GM21576 (cell line): ENCODE measurements at regions not wholly inside any gene's neighbourhood (a gene's known extent, or its start where the extent isn't known, plus 50 kb on each side); places are given as distances from the start of the nearest gene placed in this dataset.
"Not testable (repeated sequence)": the region's sequence is repeated elsewhere in the genome, so short reads cannot be mapped to it uniquely, and the experiment has no call there.

Experiments
- ATAC-seq: cut with Tn5 transposase; IDR thresholded peaks from one replicate; pipeline ENCODE4 v1.9.1; 2021; ENCODE audit warnings: mild to moderate bottlenecking, moderate library complexity; ENCODE audit not compliant: unreplicated experiment

DNA sequence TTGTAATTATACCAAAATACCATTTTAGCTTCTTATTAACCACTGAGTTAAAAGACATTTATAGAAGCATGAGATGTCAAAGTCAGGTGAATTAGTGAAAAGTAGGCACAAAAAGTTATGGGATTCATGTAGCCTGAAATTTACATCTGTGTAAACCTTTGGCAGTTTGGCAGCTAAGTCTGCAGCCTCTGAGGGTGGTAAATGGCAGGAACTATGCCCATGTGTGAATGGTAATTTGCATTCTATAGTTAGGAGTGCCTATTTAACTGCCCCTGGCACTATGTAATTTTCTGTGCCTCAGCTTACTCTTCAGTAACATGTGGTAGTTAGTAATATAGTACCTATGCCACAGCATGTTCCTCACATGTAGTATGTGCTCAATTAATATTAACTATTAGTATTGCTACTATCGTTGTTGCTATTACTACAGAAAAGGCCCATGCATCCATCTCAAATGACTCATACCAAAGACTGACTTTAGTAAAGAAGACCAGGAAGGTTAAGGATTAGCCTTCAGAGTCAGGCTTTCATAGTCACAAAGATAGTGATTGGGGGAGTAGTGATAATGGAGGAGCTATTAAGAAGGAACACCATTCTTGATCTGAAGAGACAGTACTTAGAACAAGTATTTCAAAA lies 258.7 kb upstream of the BTG1 start:
- ATAC-seq = no peak

DNA sequence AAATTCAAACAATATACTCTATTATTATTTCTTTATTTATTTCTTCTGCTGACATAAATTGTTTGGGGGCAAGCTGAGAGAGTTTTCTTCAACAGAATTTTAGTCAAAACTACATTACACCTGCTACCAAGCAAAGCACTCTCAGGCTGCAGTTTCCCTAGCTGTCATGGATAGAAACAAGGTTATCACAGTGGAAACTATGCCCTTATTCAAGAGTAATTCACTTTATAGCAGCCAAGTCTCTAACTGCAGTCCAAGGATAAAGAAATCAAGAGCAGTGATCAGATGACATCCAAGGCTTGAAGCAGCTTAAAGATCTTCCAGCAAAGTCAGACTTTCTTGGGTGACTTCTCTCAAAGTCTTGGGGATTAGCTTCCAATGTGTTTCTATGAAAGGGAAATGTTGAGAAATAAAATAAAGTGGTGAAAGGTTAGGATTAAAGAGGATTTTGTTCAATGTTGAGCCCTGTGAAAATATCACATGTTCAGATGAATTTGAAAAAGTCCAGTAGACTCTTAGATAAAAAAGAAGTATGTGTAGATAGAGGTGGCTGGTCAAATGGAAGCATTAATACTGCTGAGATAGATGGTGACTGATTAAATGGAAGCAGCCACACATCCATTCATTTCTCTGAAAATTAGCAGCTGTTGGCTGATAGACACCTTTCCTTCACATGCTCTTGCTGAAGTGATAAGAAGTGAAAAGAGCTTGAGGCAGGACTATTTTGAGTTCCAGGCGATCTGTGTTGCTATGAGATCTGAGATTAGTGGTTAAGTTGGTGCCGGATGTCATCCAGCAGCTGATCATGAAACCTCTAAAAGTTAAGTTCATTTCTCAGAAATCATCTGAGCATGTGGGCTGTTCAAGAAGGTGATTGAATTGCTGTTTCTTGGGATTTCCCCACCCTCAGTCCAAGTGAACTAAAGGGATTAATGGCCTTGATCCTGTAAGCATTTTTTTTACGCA lies 257.8 kb upstream of the BTG1 start:
- peak; percentile 88 for ATAC-seq

DNA sequence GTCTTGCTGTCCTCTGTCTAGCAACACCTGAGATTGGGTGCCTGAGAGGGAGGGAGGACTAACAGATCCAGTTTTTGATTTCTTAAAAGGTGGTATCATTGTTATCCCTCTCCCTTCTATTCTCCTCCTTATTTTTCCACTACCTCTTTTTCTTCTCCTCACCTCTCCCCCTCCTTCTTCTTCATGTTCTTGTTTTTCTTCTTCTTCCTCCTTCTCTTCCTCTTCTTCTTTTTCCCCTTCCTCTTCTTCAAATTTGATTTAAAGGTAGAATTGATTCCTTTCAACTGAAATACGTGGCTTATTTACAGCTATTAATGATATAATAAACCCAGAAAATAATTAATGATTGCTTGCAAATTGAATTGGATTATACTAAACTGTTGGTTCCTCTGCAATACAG lies 256.8 kb upstream of the BTG1 start:
- ATAC-seq = no peak

DNA sequence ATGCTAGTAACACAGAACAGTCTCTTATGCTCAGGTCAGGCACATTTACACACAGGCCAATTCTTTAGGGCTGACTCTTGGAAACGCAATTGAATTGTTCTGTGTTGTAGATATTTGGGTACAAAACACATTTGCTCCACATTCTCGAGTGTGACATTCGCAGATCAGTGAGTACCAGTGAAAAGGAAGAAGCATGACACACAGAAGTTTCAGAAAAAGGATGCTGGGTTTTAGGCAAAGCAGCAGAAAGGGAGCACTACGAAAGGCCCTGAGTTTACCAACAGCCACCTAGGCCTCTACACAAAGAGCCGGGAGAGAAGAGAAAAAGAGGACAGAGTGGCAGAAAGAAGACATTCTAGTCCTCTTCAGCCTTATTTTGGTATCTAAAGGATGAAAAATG lies 254.4 kb upstream of the BTG1 start:
- no peak for ATAC-seq

DNA sequence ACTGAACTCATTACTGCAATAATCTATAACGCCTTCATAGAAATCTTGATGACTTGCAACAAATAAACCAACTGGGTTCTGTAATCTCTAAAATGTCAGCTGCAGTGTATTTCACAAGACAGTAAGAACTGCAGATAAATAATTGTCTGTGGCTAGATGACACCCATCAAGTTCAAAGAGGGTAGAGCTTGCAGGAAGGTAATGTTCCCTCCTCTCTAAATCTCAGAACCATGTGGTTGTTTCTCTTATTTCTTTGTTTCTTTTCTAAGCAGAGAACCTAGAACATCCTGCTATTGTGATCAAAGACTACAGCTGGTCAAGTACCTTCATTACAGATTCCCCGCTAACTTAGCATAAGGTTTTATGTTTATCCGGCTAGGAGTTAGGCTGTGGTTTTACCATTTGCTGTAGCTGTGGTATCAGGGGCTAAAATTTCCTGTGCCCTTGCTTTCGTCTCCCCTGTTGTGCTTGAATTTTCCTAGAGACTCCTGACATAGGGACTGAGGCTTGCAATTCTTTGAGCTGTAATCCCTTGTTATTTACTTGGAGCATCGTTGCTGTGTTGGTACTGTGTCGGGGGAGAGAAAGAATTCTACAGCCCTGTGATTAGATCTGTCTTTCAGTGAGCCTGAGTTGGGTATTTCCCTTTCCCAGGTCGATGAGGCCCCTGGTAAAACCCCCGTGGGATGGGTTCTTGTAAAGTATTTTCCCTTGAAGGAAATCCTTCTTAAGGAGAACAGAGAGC lies 253.1 kb upstream of the BTG1 start:
- no peak for ATAC-seq

DNA sequence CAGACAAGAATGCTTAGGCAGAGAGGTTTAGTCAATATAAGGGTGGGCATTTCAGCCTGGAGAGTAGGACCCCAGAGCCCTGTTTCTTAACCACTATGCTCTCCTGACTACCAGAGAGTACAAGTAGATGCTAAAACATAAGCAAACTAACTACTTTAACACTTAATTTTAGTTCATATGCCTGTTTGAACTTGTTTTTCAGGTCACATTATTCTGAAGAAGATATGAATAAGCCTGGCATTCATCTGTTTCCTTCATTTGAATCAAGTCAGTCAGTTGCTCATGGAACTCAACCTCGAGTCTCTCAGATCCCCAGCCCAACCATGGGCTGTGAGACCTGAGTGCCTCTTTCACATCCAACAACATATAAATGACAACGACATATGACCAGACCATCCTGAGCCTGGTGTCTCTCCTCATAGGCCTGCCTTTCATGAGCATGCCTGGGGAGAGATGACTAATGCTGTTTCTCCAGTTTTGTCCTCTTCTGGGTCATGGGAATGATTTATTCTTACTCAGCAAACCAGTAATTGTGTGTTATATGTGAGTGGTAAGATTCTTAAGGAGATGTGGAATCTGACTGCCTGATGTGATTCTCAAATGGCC lies 251.1 kb upstream of the BTG1 start:
- no peak for ATAC-seq

DNA sequence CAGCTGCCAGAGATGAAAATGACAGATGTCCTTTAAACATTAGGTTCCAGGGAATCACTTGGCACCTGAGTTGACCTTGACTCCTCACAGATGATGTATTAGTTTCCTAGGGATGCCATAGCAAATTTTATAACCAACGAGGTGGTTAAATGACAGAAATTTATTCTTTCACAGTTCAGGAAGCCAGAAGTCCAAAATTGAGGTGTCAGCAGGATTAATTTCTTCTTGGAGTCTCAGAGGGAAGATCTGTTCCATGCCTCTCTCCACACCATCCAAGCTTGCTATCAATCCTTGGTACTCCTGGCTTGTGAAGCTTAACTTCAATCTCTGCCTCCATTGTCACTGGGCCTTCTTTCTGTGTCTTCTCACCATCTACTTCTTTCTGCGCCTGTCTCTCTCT lies 249.7 kb upstream of the BTG1 start:
- ATAC-seq = no peak

DNA sequence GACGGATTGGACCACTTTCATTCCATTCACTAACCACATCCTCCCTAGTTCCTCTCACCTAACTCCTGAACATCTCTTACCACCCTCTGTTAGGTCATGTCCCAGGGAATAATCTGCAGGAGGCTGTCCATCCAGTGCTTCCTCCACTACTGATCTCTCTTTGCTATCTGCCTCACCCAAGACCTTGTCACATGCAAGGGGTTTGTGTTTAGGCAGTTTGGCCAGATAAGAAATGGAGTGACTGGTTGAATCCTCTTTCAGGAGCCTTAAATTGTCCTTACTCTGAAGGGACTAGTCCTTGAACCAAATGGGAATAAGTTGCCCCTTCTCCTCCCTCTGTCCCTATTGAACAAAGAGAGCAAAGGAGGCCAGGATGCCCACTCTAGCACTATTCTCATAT lies 249.2 kb upstream of the BTG1 start:
- no peak for ATAC-seq

DNA sequence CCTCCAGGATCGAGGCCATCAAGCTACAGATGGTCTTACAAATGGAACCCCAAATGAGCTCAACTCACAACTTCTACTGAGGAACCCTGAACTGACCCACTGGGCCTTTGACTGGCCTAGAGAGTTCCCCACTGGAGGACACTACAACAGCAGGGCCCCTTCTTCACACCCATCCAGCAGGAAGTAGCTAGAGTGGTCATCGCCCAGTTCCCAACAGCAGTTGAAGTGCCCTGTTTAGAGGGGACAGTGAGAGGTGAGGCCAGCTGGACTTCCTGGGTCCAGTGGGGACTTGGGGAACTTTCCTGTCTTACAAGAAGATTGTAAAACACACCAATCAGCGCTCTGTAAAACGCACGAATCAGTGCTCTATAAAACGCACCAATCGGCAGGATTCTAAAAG lies 247.9 kb upstream of the BTG1 start:
- ATAC-seq = no peak

DNA sequence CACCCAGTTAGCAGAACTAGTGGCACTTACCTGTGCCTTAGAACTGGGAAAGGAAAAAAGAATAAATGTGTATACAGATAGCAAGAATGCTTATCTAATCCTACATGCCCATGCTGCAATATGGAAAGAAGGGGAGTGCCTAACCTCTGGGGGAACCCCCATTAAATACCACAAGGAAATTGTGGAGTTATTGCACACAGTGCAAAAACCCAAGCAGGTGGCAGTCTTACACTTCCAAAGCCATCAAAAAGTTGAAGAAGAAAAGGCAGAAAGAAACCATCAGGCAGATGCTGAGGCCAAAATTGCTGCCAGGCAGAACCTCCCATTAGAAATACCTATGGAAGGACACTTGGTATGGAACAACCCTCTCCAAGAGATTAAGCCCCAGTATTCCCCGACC lies 246.1 kb upstream of the BTG1 start:
- ATAC-seq = not testable (repeated sequence)

DNA sequence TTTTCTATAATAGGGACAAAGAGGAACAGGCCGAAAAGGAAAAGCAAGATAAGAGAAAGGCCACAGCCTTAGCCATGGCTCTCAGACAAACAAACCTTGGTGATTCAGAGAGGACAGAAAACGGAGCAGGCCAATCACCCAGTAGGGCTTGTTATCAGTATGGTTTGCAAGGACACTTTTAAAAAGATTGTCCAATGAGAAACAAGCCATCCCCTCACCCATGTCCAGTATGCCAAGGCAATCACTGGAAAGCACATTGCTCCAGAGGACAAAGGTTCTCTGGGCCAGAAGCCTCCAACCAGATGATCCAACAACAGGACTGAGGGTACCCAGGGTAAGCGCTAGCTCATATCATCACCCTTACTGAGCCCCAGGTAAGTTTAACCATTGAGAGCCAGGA lies 243.8 kb upstream of the BTG1 start:
- no peak for ATAC-seq

DNA sequence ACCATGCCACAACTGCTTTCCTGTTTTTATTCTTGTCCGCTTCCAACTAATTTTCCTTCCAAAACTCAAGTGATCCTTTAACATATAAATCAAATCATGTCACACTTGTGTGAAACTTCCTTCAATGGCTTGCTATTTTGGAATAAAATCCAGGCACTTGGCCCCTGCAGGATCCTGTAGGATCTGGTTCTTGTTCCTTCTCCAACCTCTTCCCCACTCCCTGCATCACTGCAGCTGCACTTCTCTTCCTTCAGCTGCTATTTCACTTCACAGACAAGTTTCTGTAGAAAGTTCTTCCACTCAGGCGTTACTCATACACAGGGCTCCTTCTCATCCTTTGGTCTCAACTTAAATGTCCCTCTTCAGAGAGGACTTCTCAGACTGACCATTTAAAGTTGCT lies 239.7 kb upstream of the BTG1 start:
- no peak for ATAC-seq

DNA sequence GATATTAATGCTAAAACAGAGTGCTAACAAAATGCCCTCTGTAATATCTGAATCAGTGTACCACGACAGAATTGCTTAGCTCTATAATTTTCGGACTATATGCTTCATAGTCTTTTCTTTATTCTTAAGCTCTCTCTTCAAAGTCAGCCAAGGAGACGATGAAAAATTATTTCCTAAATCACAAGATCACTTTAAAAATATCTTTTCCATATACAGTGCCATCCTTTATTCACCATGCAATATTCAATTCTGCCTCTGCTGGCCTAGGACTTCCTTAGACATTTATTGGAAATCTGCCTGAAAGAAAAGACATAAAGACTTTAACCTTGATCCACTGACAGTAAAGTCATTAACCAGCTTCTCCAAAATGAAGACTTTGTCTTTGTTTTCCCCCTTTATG lies 238.9 kb upstream of the BTG1 start:
- ATAC-seq = no peak

DNA sequence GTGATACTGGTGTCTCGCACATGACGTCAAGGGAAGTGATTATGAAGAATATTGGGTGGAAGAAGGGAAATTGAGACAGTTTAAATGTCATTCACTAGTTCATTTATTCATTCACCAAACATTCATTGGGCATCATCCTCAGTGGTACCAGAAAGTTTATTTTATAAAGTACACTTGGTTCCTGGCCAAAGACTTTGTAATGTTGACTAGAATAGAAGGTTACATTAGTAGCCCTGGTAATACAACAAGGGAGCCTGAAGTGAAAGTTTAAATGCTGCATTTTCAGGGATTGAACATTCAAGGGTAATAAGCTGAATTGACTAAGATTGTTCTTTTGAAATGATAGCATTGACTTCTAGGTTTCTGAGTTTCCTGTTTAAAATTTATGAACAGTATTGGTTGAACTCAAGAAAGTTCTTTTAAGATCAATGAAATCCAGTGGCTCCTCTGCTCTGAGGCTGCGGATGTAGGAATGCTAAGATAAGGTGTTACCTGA lies 236.8 kb upstream of the BTG1 start:
- no peak for ATAC-seq

DNA sequence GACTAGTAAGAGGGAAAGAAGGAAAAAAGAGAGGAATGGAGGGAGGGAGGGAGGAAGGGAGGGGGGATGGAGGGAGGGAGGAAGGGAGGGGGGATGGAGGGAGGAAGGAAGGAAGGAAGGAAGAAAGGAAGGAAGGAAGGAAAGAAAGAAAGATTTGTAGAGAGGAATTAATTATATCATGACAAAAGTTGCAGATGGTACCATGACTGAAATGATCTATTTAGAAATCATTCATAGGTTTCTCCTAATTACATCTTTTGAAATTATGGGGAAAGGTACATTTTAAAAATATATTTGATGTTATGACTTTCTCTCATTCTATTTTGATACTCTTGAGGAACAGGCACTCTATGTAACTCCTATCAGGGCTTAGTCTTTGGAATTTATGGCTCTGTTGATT lies 236.2 kb upstream of the BTG1 start:
- no peak for ATAC-seq

DNA sequence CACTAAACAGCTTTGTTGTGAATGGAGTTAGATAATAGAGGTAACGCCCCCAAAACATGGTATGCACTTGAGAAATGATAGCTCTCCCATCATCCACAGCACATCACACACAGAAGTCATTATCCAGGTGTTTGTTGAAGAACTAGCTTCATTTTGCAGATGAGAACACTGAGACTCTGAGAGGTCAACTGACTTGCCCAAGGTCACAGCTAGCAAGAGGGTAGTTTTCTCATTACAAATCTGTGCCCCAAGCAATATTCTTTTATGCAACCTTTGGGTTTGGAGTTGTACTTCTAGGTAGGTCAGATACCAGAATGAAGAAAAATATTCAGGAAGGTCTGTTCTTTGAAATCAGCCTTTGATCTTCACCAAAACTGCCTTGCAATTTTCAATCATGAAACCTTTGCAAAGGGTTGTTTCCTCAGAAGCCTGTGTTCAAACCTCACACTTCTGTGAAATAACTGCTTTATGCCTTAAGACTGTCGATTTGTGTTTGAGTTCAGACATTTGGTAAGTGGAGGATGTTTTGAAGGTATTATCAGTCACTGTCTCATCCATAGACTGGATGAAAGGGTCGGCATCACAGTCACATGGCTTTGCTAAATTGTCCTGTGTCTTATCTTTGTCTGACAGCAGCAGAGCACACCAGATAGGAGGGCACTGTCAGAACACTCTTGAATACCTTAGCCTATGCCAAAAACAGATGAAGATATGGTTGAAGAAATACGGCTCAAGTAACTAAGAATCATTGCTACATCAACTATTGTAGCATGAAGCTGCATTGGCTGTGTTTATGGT lies 233.2 kb upstream of the BTG1 start:
- ATAC-seq = no peak

DNA sequence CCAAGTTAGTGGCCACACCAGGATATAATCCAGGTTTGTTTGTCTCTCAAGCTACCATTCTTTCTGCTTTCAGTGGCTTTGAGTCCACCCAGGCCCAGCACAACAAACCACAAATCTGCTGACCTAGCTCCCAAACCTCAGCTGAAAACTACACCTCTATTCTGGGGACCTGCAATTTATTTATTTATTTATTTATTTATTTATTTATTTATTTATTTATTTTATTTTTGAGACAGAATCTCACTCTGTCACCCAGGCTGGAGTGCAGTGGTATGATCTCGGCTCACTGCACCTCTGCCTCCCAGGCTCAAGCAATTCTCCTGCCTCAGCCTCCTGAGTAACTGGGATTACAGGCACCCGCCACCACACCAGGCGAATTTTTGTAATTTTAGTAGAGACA lies 229.9 kb upstream of the BTG1 start:
- ATAC-seq = not testable (repeated sequence)

DNA sequence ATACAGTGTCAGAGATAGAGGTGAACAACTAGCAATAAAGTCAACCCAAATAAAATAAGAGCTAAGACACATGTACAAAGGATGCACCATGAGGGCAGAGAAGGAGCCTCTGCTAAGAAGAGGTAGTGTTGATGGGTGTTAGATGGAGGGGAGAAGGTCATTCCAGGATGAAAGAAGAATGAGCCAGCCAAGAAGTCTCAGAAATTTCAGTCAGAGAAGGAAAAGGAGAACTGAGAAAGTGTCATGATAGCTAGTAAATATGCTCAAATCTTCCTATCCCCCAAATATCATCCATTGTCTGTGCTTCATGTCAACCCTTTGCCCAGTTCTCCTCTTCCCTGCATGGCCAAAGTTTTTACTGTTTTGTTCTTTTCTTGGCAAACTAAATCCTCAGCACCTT lies 225.2 kb upstream of the BTG1 start:
- ATAC-seq = peak; percentile 55

DNA sequence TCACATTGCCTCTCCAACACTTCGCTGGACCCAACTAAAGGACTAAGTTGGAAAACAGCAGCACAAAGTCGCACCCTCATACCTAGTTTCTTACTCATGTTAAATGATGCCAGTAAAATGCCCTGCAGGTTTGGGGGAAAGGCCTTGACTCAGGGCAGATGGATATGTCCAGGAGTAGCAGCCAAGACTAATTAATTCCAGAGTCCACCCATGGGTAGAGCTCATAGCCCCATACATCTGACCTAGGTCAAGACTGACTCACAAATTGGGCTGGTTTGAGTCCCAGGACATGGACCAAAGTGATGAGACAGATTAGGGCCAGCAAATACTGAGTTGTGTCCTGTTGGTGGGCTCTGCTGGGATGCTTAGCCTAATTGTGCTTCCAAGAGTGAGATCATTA lies 224.0 kb upstream of the BTG1 start:
- no peak for ATAC-seq

DNA sequence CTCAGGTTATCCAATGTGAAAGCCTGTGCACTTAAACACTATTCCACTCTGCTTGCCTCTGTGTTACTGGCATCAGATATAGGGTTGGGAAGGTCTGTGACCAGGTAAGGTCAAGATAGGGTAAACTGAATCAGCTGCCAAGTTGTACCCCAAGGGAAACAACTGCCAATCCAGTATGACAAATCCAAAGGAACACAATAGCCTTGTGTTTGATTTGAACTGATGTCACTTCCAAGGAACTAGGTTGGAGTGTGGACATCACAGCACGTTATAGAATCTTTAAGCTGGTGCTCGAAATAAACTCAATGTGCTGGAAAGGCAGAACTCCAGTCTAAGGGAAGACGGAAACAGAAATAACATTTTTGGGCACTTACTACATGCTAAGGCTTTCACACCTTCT lies 223.4 kb upstream of the BTG1 start:
- no peak for ATAC-seq
